GM21619 (cell line): ENCODE measurements at regions not wholly inside any gene's neighbourhood (a gene's known extent, or its start where the extent isn't known, plus 50 kb on each side); places are given as distances from the start of the nearest gene placed in this dataset.
"Not testable (repeated sequence)": the region's sequence is repeated elsewhere in the genome, so short reads cannot be mapped to it uniquely, and the experiment has no call there.

ENCODE experiments used
- ATAC-seq: cut with Tn5 transposase; IDR thresholded peaks from one replicate; pipeline ENCODE4 v1.9.1; 2021; ENCODE audit not compliant: unreplicated experiment

DNA sequence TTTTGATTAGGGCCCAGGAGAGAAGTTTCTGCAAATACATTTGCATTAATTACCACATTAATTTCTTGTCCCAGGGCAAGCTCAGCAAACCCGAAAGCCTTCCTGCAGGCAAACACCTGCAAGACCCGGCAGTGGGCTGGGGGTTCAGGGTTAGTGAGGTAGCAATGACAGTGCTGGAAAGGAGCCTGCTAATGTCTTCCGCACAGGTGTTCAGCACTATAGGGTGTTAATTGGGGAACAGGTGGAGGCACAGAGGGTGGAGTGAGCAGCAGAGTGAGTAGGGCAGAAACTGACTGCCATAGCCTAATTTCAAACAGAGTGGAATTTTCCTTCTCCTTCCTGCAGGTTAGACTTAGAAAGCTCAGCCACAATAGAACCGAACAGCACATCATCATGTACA is 50.9 kb upstream of the UBASH3B start:
- no peak for ATAC-seq

DNA sequence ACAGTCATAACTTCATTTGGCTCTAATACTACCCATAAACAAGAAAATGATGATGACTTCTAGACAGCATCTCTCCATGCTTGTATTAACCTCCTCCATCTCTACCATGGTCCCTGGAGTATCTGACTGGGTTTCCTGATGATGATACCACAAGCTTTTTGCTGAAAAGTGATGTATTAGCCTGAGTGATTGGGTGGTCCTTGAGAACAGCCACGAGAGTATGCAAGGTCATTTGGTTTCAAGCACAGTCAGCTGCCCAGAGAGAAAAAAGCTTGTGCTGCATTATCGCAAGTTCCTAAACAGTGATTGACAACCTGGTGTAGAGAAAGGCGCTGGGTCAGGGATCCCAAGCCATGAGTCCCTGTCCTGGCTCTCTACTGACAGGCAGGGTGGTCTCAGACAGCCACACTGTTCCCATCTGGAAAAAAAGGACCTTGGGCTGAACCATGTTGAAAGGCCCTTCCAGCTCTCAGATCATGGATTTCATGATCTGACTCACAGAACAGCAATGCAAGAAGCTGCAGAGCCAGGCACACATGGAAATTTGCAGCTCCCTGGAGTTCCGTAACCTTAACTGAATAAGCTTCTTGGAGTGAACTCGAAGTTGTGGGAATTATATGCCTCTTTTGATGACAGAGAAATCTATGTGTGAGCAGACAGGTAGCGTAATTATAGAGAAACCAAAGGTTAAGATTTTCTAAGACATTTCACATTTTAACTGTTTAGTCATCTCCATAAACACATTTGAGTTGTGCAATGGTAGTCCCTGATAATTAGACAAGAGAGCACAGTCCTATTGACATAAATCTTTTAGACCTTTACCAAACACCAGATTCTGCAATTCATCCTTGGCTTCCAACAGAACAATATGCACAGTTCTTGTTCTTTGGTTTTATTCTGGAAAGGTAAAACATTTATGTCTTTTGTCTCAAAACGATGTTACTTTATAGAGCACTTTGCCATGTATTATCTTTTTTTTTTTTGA is 54.1 kb upstream of the UBASH3B start:
- no peak for ATAC-seq

DNA sequence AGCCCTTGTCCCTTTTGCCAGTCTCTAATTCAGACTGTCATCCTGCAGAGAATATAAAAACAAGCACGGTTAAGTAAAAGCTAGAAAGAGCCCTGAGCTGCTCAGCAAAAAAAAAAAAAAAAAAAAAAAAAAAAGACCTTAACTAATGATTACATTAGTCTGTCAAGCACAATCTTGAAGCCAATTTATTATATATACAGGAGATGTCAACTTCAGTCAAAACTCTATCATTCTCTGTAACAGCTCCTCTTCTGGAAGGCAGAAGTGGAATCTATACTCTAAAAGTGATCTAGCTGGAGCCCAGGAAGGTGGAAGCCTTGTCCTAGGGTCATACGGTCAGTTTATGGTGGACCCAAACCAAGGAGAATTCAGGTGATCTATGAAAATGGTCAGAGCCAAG is 55.2 kb upstream of the UBASH3B start:
- no peak for ATAC-seq

DNA sequence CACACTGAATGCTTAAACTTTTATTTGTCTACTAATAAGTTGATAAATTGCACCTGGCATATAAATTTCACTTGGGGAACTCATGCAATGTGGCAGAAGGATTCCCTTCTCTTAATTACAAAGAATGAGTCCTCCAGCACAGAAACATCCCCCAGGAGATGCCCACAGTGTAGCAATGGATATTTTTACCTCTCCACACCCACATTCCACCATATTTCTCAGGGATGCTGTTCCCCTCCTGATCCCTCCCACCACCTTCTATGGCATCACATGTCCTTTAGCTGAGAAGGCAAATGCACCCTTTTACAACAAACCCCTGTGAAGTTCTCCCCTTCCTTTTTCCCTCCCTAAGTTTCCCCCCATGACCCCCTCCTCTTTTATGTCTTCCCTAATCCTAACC is 56.1 kb upstream of the UBASH3B start:
- no peak for ATAC-seq

DNA sequence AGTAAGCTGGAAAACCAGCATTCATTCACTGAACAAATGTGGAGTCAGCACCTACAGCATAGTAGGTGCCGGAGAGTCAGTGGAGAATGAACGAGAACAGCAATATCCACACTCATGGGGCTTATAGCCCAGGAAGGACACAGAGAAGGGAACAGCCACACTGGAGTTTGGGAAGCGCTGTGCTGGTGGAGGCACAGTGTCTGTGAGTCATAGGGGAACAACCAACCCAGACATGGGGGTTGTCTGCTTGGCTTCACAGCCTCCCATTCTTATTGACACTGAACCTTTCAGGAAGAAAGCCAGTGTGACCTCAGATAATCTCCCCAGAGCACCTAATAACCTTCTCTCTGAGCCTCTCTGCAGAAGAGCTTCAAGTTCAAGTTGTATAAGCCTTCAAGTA is 56.6 kb upstream of the UBASH3B start:
- ATAC-seq = no peak

- no peak for ATAC-seq
Observed at GRCh38 chr11:122597511-122597910, 58.0 kb upstream of the UBASH3B start.

DNA sequence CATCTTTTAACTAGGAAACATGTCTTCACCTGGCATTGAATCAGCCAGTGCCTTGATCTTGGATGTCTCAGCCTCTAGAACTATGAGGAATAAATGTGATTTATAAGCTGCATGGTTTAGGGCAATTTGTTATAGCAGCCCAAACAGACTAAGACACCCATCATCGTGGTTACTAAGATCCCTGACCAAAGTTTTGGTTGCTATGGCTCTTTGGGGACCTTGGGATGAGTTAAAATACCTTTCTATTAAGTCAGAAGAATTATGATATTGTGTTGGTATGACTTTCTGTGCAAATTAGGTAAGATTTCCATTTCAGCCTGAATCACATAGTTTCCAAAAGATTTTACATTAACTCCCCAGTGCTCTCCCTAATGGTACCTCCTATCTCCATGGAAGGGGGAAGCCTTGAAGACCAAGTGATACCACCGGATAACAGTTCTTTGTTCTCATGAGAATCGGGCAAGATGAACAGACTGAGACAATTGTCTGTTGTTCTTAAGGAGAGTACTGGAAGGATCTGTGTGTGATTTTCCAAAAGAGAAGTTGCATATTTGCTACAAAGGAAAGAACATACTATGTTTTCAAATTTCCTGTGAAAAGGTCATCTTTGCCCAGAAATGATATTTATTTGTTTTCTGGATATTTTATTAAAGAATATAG is 60.4 kb upstream of the UBASH3B start:
- no peak for ATAC-seq

DNA sequence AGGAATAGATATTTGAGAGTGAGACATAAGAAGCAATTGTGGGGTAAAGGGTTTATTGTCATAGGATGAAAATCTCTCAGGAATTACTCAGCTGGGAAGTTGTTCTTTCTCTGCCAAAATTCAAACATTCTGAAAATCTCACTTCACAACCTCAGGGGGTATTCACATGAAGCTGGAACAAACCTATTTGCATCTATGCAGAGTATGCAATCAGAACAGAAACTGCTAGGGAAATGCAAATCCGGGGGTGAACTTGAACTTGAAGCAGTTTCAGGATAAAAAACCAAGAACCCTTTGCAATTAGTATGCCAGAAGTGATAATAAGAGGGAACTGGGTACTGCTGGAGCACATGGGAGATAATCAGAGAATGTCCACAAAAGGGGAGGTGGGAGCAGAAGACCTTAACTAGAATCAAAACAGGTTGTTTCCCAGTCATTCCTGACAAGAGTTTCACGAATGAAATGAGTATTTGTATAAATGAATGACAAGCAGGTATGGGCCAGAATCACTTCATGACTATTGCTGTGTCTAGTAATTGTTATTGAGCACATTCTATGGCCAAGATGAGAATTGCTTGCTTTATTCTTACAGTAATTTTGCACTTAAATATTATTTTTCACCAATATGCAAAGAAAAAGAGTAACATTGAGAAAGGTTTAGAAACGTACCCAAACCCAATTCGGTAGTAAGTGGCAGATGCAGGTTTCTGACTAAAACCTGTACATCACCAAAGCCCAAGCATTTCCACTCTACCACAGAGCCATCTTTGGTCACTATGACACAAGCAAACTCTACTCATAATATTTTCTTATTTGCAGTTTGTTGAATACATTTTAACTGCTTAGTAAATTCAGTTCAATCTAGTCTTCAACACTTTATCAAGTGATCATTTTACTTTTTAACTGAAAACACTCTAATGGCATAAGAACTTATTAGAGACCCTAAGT is 61.8 kb upstream of the UBASH3B start:
- ATAC-seq = no peak

GRCh38 chr11:122592641-122593040 is 62.9 kb upstream of the UBASH3B start:
- ATAC-seq = no peak

GRCh38 chr11:122584670-122585069 is 70.9 kb upstream of the UBASH3B start:
- ATAC-seq = no peak

- ATAC-seq = not testable (repeated sequence)
Observed at GRCh38 chr11:122580071-122580470, 75.5 kb upstream of the UBASH3B start.

DNA sequence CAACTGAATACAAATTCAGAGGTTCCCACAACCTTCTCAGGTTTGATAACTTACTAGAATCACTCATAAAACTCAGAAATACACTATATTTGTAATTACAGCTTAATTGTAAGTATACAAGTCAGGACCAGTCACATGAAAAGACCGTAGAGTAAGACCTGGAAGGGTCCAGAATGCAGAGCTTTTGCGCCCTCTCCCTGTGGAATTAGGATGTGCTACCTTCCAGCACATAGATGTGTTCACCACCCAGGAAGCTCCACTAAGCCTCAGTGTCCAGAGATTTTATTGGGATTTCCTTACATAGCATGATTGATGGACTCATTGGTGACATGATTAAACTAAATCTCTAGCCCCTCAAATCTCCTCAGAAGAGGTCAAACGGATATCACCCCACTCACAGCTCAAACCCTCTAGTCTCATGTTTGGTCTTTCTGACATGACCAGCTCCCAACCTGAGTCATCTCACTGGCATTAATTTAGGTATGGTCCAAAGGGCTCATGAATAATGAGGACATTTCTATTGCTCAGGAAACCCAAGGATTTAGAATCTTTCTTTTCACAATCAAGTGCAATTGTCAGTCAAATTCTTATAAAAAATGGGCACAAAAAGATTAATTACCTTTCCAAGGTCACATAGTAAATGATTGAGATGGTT is 77.2 kb upstream of the UBASH3B start:
- no peak for ATAC-seq

DNA sequence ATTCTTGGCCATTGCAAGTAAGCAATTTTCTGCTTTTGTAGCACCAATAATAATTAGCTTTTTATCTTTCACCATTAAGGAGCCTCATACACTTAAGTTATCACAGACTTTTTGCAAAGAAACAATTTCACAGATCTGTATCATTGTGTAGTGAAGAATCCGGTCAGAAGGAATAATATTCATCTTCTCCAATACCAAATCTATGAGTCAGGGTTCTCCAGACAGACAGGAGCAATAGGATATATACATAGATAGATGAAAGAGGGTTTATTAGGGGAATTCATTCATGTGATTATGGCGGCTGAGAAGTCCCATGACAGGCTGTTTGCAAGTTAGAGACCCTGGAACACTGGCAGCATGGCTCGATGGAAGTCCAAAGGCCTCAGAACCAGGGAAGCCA is 82.9 kb upstream of the UBASH3B start:
- no peak for ATAC-seq

DNA sequence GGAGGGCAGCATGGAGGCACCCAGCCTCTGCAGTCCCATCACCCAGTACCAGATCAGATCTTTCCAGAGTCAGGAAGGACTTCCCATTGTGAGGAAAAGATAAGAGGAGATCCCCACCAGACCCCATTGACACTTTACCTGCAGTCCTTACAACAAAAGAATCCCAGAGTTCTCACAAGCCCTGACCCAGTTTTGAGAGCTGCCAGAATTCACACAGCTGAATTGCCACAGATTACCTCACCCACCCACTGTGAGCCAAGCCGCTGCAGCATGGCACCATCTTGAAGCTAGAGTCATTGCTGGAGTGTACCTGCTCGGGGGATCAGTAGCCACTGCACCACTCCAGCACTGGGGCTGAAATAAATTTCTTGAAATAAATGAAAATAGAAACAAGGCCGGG is 91.8 kb upstream of the UBASH3B start:
- ATAC-seq = no peak

GRCh38 chr11:122559734-122560382 is 95.7 kb upstream of the UBASH3B start:
- ATAC-seq = no peak

DNA sequence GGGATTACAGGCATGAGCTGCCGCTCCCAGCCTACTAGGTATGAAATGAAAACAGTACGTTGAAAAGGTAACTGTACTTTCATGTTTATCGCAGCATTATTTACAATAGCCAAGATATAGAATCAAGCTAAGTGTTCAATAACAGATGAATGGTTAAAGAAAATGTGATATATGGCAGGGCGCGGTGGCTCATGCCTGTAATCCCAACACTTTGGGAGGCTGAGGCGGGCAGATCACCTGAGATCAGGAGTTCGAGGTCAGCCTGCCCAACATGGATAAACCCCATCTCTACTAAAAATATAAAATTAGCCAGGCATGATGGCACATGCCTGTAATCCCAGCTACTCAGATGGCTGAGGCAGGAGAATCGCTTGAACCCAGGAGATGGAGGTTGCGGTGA is 96.3 kb upstream of the UBASH3B start:
- ATAC-seq = not testable (repeated sequence)

GRCh38 chr11:122557163-122557562 is 98.4 kb upstream of the UBASH3B start:
- not testable (repeated sequence) for ATAC-seq

DNA sequence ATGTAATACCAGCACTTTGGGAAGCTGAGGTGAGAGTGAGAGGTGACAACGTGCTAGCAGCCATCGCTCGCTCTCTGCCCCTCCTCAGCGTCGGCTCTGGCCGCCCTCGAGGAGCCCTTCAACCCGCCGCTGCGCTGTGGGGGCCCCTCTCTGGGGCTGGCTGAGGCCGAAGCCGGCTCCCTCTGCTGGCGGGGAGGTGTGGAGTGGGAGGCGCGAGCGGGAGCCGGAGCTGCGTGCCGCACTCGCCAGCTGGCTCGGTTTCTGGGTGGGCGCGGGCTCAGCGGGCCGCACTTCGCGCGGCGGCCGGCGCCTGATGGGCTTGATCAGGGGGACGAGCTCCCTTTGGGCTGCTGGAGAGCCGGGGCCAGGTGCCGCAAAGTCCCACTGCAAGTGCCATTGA is 98.9 kb upstream of the UBASH3B start:
- no peak for ATAC-seq

GRCh38 chr11:122538060-122538459 is 117.5 kb upstream of the UBASH3B start:
- ATAC-seq = no peak

GRCh38 chr11:122524898-122525297 is 130.6 kb upstream of the UBASH3B start:
- no peak for ATAC-seq
